ENCODE measurements at regions not wholly inside any gene's neighbourhood (a gene's known extent, or its start where the extent isn't known, plus 50 kb on each side); places are given as distances from the start of the nearest gene placed in this dataset.

DNA sequence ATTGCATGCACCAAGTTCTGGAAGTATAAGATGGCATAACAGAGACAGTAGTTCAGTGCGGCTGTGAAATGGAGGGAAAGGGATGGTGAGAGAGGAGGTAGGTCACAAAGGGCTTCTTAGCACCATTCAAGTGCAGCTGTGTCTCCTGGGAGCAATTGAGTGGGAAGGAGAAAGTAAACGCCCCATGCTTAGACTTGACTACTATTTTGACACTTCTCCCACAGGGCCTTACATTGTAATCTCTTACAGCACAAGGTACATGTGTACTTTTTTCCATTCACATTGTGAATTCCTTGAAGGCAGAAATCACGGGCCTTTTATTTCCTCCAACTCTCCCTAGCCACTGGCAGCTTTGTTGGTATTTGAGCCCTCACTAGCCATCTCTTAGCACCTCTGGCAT lies 239.6 kb upstream of the FOXD3 start:
- CTCF ChIA-PET = interaction anchor here (0.8 kb wide), 1 partner anchor 119 kb away, joined by 3 read pairs; no protein-coding TSS in a partner anchor

DNA sequence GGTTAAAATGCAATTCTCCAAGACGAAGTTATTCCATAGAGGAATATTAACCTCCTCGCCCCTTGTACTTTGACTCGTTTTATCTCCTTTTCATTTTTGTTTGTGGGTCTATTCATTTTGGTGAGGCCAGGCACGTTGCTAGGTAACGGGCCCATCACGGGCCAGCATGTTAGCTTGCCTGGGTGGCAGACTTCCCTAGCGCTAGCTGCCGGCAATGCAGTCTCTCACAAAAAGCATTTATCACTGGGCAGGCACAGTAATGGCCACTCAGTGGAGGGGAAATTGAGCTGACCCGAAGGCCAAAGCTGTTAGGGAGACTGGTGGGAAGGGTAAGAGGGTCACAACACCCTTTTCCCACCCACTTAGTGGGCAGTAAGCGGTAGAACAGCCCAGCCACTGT lies 234.4 kb upstream of the FOXD3 start:
- no peaks in the 10 kb centered on the region for H3K4me1 ChIP-seq (ENCODE audit: control insufficient read depth, insufficient read depth, low read length)
- H3K27me3 ChIP-seq (replicated peaks in 1 of 2; ENCODE audit: control insufficient read depth in 2 of 2, insufficient read depth in 2 of 2, low read length in 1 of 2) = peaks cover 0 to 2% of the 10 kb centered on the region in 2 experiments; a peak in 2 of 4 replicates
- ChIA-PET RAD21 (ENCODE audit: unreplicated experiment) (no interaction called here), SMC1A (ENCODE audit: uncharacterized antibody, unreplicated experiment) (no interaction called here), CTCF (no interaction called here), POLR2A (no interaction called here)
- H3K27ac ChIP-seq (ENCODE audit: control insufficient read depth, insufficient read depth) = no peak overlapping the region
- no TSS peak for BruUV-seq (replicated peaks)
- TF ChIP-seq SIN3A (IDR thresholded peaks at IDR 0.05; ENCODE audit: low read depth, low read length) = no peak
- TF ChIP-seq, protein P1, sequence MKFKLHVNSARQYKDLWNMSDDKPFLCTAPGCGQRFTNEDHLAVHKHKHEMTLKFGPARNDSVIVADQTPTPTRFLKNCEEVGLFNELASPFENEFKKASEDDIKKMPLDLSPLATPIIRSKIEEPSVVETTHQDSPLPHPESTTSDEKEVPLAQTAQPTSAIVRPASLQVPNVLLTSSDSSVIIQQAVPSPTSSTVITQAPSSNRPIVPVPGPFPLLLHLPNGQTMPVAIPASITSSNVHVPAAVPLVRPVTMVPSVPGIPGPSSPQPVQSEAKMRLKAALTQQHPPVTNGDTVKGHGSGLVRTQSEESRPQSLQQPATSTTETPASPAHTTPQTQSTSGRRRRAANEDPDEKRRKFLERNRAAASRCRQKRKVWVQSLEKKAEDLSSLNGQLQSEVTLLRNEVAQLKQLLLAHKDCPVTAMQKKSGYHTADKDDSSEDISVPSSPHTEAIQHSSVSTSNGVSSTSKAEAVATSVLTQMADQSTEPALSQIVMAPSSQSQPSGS (IDR thresholded peaks at IDR 0.05; ENCODE audit: low read length) = no peak
- TF ChIP-seq ZNF274 (IDR thresholded peaks at IDR 0.05; ENCODE audit: insufficient read depth, insufficient read length) = no peak
- TF ChIP-seq JUNB (IDR thresholded peaks at IDR 0.05) = no peak
- no peak for TF ChIP-seq YBX1 (IDR thresholded peaks at IDR 0.05)
- TF ChIP-seq ETV6 (conservative IDR thresholded peaks at IDR 0.05 in 1 of 2, IDR thresholded peaks at IDR 0.05 in 1 of 2; ENCODE audit: borderline replicate concordance in 1 of 2, low read depth in 1 of 2) = no peak
- no peak for TF ChIP-seq ZNF24 (IDR thresholded peaks at IDR 0.05)
- no peak for TF ChIP-seq ATF7 (IDR thresholded peaks at IDR 0.05; ENCODE audit: low read depth)
- TF ChIP-seq, protein P2, sequence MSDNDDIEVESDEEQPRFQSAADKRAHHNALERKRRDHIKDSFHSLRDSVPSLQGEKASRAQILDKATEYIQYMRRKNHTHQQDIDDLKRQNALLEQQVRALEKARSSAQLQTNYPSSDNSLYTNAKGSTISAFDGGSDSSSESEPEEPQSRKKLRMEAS (IDR thresholded peaks at IDR 0.05; ENCODE audit: low read depth, low read length) = no peak
- no peak for TF ChIP-seq SMAD1 (IDR thresholded peaks at IDR 0.05; ENCODE audit: low read depth, partially characterized antibody)
- TF ChIP-seq, protein P3, sequence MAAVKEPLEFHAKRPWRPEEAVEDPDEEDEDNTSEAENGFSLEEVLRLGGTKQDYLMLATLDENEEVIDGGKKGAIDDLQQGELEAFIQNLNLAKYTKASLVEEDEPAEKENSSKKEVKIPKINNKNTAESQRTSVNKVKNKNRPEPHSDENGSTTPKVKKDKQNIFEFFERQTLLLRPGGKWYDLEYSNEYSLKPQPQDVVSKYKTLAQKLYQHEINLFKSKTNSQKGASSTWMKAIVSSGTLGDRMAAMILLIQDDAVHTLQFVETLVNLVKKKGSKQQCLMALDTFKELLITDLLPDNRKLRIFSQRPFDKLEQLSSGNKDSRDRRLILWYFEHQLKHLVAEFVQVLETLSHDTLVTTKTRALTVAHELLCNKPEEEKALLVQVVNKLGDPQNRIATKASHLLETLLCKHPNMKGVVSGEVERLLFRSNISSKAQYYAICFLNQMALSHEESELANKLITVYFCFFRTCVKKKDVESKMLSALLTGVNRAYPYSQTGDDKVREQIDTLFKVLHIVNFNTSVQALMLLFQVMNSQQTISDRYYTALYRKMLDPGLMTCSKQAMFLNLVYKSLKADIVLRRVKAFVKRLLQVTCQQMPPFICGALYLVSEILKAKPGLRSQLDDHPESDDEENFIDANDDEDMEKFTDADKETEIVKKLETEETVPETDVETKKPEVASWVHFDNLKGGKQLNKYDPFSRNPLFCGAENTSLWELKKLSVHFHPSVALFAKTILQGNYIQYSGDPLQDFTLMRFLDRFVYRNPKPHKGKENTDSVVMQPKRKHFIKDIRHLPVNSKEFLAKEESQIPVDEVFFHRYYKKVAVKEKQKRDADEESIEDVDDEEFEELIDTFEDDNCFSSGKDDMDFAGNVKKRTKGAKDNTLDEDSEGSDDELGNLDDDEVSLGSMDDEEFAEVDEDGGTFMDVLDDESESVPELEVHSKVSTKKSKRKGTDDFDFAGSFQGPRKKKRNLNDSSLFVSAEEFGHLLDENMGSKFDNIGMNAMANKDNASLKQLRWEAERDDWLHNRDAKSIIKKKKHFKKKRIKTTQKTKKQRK (IDR thresholded peaks at IDR 0.05; ENCODE audit: low read depth, low read length) = no peak
- TF ChIP-seq SIX5 (IDR thresholded peaks at IDR 0.05; ENCODE audit: low read depth, low read length, severe bottlenecking) = no peak
- TF ChIP-seq SP1 (IDR thresholded peaks at IDR 0.05; ENCODE audit: low read depth, low read length) = no peak
- TF ChIP-seq RBBP5 (conservative IDR thresholded peaks at IDR 0.05) = no peak
- H3K79me2 ChIP-seq (ENCODE audit: control insufficient read depth, insufficient read depth, low read length) = no peaks in the 10 kb centered on the region
- DNase-seq (ENCODE audit: low read depth, low spot score) = no peak
- intact Hi-C loops (cut with micrococcal nuclease; ENCODE audit: unreplicated experiment) = no loop called here
- no peak overlapping the region for H2AFZ ChIP-seq (ENCODE audit: control insufficient read depth, low read depth, low read length)
- H3K4me2 ChIP-seq (ENCODE audit: control insufficient read depth, insufficient read depth) = no peak overlapping the region
- 45% methylated on average over 10 of the region's 10 CpGs for whole genome bisulfite sequencing (ENCODE audit: insufficient coverage, insufficient replicate concordance, low lambda C conversion rate, missing lambda C conversion rate)
- FAIRE-seq = no peak
- H3K9ac ChIP-seq (ENCODE audit: control insufficient read depth, insufficient read depth, low read length) = no peak overlapping the region
- ATAC-seq = no peak
- H4K20me1 ChIP-seq (ENCODE audit: control insufficient read depth, insufficient read depth) = no peaks in the 10 kb centered on the region
- H3K9me3 ChIP-seq (replicated peaks; ENCODE audit: control insufficient read depth, insufficient read depth, low read length) = no peaks in the 10 kb centered on the region
- no peaks in the 10 kb centered on the region for H3K36me3 ChIP-seq (ENCODE audit: control insufficient read depth in 2 of 2, insufficient read depth in 2 of 2, low read length in 1 of 2)
- in situ Hi-C loops (cut with MboI) = no loop called here
- H3K4me3 ChIP-seq = no peak overlapping the region

More for the DNA sequence above, 239.6 kb upstream of the FOXD3 start:
- Histone ChIP-seq H3K27me3 (replicated peaks in 1 of 2; ENCODE audit: control insufficient read depth in 2 of 2, insufficient read depth in 2 of 2, low read length in 1 of 2) (peaks cover 2% of the 10 kb centered on the region in 2 experiments; a peak in 3 of 4 replicates), H3K9me3 (replicated peaks; ENCODE audit: control insufficient read depth, insufficient read depth, low read length) (no peaks in the 10 kb centered on the region), H2AFZ (ENCODE audit: control insufficient read depth, low read depth, low read length) (no peak overlapping the region), H3K79me2 (ENCODE audit: control insufficient read depth, insufficient read depth, low read length) (no peaks in the 10 kb centered on the region), H3K4me1 (ENCODE audit: control insufficient read depth, insufficient read depth, low read length) (no peaks in the 10 kb centered on the region), H3K27ac (ENCODE audit: control insufficient read depth, insufficient read depth) (no peak overlapping the region), H3K9ac (ENCODE audit: control insufficient read depth, insufficient read depth, low read length) (no peak overlapping the region), H3K4me2 (ENCODE audit: control insufficient read depth, insufficient read depth) (no peak overlapping the region), H4K20me1 (ENCODE audit: control insufficient read depth, insufficient read depth) (no peaks in the 10 kb centered on the region), H3K36me3 (ENCODE audit: control insufficient read depth in 2 of 2, insufficient read depth in 2 of 2, low read length in 1 of 2) (no peaks in the 10 kb centered on the region), H3K4me3 (no peak overlapping the region)
- ChIA-PET RAD21 (ENCODE audit: unreplicated experiment) (no interaction called here), POLR2A (no interaction called here), SMC1A (ENCODE audit: uncharacterized antibody, unreplicated experiment) (no interaction called here)
- in situ Hi-C loops (cut with MboI) (no loop called here), intact Hi-C loops (cut with micrococcal nuclease; ENCODE audit: unreplicated experiment) (loop anchor here (5.0 kb wide), 1 partner anchor 50 kb away; no protein-coding TSS in a partner anchor)
- ATAC-seq (no peak), DNase-seq (ENCODE audit: low read depth, low spot score) (no peak), FAIRE-seq (no peak)
- BruUV-seq (replicated peaks) = no TSS peak
- WGBS (ENCODE audit: insufficient coverage, insufficient replicate concordance, low lambda C conversion rate, missing lambda C conversion rate) = 2% methylated on average over 3 of the region's 3 CpGs
- TF ChIP-seq MEF2B (IDR thresholded peaks at IDR 0.05; ENCODE audit: partially characterized antibody, poor library complexity, severe bottlenecking) (peak; percentile 41), EP300 (IDR thresholded peaks at IDR 0.05; ENCODE audit: borderline replicate concordance in 1 of 2, control insufficient read depth in 1 of 2, low read depth in 2 of 2, low read length in 2 of 2) (no peak)
